T1000 (cell line): ENCODE measurements at regions not wholly inside any gene's neighbourhood (a gene's known extent, or its start where the extent isn't known, plus 50 kb on each side); places are given as distances from the start of the nearest gene placed in this dataset.

Source experiments
- DNase-seq: peaks from one replicate; lab custom pipeline; 2025; ENCODE audit warnings: mixed read lengths; lab: John Stamatoyannopoulos, UW

DNA sequence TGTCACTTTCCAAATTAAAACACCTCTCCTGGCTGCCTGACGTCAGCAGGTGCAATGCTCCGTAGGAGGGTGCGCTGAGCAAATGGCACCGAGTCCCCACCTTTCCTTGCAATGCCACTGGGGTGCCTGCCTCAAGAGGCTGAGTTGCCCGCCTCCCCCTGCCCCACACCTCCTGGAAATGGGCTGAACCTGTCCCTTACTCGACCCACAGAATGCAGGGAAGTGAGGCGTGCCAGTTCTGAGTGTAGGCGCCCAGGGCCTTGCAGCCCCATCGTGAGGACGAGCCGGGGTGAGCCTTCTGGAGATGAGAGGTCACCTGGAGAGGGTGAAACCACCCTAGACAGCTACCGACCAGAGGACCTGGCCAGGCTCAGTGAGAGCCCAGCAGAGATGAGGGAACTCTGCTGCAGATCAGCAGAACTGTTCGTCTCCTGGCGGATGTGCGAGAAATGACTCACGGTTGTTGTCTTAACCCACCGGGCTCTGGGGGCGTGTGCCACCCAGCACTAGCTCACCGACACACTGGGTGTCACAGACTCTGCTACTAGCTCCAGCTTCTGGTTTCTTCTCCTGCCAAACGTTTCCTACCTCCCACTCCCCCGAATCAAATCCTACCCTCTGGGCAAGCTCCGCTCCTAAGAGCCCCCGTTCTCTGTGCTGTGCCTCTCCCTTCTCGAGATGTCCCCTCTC lies 168.7 kb upstream of the HDAC4 start:
- no peak for DNase-seq

DNA sequence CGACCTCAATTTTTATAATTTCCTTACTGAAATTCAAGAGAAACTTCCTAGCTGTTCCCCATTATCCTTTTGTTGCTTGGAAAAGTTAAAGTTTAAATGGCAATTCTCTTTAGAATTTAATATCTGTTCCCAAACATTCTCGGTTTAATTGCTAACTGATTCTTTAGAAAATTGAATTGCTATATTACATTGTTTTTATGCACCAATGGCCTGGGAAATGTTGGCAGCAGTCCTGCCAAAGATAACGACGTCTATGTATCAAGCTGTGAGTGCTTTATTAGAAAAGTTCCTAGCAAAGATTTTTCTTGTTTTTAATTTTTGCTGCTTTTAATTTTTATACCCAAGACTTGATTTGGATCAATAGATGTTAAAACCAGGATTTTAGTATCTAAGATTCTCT lies 167.8 kb upstream of the HDAC4 start:
- no peak for DNase-seq

DNA sequence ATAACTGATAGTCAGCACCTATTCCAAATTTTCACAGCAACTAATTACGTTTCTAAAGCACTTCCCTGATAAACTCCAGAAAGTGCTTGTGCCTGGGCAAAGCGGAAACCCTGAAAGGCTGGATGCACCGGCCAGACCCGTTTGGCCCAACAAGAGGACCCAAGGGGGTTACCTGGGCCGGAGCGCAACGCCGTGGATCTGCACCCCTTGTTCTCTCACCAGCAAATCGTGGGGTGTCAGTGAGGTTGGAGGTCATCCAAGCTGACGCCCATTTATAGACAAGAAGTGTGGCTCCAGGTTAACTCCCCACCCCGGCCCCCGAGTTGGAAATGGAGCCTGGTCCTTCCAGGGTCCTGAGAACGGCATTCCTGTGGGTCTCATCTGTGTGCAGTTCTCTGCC lies 167.0 kb upstream of the HDAC4 start:
- no peak for DNase-seq

DNA sequence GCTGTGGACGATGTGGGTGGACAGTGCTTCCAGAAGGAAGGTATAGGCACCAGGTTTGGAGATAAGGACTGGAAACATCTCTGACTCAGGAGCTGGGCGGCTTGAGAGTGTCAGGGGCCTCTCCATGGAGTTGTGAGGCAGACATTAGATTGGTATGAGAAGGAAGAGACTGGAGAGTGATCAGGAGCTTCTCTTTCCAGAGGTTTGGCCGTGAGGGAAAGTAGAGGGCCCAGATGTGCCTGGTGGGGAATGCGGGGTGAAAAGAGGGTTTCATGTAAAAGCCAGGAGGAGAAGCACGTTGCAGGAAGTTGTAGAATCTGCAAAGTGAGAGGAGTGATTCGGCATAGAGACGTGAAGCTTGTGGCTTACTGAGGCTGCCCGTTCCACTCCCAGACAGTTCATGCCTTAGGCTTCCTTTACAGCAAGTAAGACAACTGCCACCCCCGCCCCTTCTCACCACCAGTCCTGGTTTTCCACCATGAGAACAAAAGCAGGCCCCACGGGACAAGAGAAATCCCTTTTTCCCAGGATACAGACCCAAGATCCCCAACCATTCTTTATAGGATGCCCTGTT lies 166.3 kb upstream of the HDAC4 start:
- no peak for DNase-seq

DNA sequence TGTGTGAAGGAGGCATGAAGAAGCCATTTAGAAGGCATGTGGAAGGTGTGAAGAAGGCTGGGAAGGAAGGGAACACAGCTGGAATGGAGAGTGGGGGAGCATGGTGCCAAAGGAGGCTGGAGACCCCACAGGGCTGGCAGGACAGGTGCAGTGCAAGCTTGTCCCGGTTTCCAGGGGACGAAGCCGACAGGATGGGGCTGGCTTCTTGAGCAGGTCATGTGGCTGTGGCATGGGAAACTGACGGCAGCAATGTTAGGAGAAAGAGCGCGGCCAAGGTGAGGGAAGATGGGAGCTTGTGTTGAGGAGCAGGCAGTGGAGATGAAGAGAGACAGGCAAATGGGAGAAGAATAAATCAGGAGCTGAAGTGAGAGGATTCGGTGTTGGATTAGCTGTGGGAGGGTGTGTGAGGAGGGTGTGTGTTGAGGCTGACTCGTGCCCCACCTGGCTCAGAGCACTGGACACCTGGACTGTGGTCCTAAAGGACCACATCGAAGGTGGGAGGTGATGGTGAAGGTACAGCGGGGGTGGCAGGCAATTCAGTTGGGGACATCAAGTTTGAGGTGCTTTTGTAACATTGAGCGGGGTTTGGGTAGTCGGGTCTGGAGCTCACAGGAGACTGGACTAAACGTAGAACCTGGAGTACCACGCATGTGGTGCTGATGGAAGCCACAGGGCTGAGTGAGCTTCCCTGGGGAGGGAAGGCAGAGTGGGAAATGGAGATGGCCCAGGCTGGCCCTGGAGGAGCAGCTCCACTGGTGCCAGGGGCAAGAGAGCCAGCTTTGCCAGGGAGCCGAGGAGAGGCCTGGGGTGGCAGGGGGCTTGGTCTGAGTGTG lies 165.6 kb upstream of the HDAC4 start:
- DNase-seq = no peak

DNA sequence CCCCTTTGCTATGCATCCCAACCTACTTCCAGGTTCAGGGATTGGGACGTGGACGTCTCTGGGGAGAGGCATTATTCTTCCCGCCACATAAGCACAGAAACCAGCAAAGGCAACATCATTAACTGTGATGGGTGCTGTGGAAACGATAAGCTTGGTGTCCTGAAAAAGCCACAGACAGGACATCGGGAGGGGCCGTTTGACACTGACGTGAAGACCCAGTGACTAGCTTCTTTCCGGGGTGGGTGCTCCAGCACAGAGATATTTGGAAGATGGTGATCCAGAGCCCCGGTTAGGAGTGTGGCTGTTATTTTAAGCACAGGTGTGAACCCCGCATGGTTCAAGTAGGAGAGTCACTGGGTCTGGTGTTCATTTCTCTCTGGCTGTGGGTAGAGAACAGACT lies 163.8 kb upstream of the HDAC4 start:
- DNase-seq = no peak

DNA sequence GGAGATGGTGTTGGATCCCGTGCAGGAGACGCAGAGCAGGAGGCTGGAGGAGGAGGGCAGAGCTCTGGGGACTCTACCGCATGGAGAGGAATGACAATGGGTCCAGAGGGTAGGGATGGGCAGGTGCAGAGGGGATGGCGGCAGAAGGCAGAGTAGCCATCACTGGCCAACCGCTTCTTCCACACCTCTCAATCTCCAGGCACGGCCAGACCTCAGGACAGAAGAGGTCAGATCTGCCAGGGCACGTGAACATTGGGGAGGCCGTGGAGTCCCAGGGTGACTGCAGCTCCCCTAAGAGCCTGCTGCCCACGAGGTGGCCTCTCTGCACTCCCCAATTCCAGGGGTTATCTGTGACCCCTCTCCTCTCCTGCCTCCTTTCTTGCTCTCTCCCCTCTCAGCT lies 162.7 kb upstream of the HDAC4 start:
- no peak for DNase-seq

DNA sequence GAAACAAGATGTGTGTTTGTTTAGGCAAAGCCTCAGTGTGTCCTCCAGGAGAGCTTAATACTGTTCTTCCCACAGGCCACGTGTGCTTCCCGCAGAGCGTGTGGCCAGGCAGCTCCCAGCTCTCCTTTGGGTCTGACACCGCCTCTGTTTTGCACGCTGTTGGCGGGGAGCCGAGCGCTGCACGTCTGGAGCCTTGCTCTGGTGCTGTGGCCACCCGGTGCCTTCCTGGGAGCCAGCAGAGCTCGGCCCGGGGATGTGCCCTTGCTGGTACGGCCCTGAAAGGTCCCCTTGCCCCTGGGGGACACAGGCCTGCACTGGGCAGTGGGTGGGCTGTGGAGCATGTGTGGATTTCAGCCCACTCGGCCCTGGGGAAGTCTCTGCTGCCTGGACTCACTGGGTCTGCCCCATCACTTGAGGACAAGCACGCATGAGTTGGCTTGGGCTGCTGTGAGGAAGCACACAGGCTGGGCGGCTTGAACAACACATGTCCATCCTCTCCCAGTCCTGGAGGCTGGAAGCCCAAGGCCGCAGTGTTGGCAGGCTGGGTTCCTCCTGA lies 160.7 kb upstream of the HDAC4 start:
- DNase-seq = no peak

DNA sequence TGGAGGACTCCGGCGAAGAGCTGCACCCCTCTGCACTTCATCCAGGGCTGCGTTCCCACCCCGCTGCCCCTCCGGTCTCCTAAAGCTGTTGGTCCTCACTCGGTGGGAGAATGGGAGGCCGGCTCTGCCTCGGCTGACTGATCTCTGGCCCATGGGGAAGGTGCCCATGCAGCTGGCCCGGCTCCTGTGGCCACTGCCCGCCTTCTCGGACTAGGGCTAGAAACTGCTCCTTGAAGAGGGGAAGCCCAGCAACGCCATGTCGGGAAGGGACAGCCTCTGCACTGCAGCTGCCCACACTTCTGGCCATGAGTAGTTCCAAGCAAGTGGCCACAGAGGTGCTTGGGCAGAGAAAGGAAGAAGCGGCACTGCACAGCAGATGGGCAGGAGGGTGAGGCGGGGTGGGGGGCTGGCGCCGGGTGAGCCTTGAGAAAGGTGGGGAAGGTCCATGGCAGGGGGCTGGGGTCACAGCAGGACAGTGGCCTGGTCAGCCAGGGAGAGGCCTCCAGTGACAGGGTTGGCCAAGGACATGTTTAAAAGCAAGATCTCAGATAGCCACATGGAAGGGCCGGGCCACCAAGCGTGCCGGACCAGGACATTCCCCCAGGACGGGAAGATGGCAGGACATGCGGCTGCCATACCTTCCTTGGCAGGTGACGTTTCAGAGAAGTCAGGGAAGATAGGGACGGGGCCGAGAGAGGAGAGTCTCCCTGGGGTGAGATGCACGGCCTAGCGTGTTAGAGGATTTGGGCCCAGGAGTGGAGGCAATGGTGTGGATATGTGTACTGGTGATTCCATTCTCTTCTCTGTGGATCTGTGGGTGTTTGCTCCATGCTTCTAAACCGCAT lies 158.8 kb upstream of the HDAC4 start:
- DNase-seq = no peak

DNA sequence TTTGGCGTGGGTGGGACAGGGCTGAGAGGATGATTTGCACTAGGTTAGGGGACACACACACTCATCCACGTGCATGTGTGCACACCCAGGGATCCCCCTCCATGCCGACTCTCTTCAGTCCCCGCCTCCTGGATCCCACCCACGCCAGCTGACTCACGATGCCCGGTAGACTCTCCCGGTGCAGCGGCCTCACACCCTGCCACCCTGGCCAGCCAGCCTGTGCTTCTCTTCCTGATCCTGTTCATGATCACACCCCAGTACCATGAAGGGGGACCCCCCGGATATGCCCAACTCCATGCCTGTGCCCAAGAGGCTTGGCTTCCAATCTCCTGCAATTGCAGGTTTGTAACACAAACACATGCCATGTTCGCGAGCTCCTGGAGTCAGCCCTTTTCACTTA lies 157.8 kb upstream of the HDAC4 start:
- DNase-seq = no peak

DNA sequence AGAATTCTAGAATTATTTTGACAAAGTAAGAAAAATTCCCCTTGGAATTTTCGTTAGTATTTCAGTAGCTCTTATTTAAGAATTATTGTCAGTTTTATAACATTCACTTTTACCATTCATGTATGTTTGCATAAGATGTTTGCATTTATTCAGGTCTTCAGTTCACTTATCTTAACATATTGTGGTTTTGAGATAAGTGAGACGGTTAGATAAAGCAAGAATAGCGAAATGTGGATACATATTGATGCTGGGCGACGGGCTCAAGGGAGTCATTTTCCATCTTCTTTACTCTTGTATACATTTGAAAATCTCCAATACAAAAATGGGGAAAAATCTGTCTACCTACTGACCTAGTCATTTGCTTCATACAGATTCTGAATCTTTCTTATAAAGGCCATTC lies 156.7 kb upstream of the HDAC4 start:
- DNase-seq = no peak

DNA sequence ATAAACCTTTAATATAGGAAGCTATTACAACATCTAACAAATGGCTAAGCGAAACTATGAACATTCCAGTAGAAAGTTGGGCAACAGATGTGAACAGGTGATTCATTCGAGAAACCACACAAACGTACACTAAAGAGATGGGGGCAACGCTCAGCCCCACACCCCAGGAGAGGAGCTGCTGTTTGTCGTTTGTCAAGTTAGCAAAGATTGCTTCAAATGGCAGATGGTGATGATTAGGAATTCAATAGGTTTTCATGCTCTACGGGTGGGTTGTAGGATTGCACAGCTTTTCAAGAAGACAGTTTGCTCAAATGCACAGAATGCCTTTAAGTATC lies 154.7 kb upstream of the HDAC4 start:
- DNase-seq = no peak

DNA sequence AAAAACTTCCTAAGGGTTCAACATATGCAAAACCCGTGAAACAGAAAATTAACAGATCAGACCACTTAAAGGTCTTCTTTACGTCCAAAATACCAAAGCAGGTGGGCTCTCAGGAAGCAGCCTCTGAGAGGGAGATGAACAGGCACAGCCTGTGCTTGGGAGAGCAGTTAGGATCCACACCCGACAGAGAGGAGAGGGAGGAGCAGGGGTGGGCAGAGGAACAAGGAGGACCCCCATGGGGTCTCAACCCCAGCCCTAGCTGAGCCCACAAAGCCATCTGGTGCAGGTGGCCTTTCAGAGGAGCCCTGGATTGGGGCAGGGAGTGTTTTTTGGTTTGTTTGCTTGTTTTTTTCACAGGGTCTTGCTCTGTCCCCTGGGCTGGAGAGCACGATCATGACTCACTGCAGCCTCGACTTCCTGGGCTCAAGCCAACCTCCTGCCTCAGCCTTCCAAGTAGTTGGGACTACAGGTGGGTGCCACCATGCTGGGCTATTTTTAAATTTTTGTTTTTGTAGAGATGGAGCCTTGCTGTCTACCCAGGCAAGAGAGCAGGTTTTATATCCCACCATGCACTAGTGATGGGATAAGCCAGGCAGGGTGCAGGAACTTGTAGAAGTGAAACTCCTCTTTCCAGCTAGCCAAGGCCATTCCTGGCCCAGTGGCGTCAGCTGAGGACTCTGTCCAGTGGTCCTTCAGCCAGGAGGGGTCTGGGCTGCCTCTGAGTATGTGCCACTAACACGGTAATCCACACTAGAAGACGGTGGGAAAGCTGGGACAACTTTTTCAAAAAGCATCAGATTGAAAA lies 154.1 kb upstream of the HDAC4 start:
- no peak for DNase-seq

DNA sequence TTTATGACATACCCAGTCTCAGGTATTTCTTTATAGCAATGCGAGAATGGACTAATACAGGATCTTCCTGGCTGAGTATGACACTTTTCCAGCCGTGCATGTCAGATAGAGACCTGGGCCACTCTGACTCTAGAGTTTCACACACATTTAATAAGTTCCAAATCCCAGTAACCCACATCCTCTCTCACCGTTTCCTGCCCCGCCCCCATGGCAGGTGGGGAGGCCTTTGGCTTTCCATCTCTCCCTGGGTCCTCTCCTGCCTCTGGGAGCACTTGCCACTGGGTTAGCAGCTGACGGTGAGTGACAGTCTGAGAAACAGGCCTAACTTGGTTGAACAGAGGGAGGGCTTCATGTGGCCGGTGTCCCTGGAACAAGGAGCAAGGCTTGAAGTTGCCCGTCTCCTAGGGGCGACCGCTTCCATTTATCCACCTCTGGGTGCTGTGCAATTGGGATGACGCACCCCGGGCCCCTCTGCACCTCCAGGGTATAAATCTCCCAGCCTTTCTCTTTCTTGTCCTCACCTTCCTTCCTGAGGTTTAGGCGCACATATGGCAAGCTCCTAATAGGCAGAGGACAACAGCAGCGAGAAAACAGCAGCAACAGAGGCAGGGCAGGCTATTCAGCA lies 152.7 kb upstream of the HDAC4 start:
- no peak for DNase-seq

DNA sequence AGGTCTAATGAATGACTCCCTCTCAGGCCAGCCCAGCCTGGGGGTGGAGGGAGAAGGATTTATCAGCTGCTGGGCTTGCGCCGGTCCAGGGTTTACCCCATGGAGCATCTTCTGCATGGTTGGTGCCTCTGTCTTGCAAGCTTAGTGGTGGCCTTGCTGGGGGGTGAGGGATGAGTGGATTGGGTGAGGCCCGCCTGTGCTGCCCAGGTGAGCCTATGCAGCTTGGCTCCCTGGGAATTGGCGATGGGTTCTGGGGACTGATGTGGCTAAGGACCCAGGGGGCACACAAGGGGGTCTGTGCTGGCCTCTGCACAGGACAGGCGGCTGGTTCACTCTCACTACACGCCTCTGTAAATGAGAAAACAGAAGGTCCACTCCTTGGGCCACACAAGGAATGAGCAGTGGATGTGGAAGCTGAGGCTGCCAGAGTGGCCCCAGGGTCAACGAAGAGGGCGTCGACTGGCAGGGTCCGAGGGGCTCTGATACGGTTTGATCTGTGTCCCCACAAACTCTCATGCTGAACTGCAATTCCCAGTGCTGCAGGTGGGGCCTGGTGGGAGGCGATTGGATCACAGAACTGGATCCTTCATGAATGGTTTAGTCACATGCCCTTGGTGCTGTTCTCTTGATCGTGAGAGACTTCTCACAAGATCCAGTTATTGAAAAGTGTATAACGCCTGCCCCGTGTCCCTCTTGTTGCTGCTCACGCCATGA lies 151.6 kb upstream of the HDAC4 start:
- DNase-seq = no peak

DNA sequence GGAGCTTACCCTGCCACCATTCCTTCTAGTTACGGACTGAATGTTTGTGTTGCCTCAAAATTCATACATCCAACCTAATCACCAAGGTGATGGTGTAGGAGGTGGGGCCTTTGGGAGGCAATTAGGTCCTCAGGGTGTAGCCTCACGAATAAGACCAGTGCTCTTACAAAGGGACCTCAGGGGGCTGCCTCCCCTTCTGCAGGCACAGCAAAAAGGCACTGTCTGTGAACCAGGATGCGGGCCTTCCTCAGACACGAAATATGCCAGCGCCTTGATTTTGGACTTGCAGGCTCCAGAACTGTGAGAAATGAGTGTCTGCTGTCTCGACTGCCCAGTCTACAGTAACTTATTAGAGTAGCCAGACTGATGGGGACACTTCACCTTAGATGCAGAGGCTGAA lies 150.4 kb upstream of the HDAC4 start:
- no peak for DNase-seq

DNA sequence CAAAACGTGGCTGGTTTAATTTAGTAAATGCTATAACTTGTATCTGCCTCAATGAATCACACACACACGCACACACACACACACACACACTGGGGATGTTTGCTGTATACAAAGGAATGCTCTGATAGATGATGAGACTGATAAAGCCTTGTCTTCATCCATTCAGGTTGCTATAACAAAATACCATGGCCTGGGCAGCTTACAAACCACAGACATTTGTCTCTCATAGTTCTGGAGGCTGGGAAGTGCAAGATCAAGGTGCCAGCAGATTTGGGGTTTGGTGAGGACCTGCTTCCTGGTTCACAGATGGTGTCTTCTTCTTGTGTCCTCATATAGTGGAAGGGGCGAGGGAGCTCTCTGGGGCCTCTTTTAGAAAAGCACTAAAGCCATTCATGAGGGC lies 149.5 kb upstream of the HDAC4 start:
- no peak for DNase-seq

DNA sequence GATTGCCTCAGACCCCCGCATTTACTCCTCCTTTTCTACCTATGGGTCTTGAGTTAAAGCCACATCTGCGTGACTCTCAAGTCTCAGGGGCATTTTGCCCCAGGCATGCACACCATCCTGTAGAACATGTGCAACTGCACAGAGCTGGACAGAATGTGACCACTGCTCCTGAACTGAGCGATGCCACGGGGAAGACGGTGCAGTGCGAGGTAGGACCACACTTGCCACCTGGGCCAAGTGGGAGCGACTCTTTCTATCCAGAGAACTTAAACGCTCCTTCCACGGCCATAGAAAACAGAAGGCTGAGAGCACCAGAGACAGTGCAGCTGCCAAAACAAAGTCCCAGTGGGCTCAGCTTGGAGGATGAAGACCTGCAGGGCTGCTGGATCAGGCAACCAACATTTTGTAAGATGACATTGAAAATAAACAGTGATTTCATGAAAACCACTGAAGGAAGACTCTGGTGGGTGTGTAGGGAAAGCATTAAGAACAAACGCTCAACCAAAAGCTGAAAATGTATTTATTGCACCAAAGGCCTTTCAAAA lies 149.0 kb upstream of the HDAC4 start:
- no peak for DNase-seq

DNA sequence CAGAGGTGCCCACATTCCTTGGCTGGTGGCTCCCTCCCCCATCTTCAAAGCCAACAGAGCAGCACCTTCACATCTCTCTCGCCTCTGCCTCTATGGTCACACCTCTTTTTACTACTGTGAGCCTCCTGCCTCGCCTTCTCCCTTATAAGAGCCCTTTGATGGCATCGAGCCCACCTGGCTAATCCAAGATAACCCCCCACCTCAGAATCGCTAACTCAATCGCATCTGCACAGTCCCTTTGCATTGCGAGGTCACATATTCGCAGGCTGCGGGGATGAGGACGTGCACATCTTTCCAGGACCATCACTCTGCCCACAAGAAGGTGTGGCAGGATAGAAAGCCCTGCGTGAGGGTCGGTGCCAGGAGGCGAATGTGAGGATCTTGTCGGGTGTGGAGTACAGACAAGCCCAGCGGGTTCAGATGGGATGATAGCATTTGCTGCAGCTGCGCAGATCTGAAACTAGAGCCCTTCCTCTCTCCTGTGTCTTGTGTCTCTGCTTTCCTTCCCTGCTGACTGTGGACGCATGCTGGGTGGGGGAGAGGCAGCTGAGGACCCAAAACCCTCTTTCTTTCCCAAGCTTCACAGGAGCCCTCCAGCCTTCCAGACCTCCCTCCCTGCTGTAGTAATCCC lies 148.3 kb upstream of the HDAC4 start:
- DNase-seq = no peak
